GM12872 (cell line): ENCODE measurements at regions not wholly inside any gene's neighbourhood (a gene's known extent, or its start where the extent isn't known, plus 50 kb on each side); places are given as distances from the start of the nearest gene placed in this dataset.

Experiments
- TF ChIP-seq, protein P1 (sequence below): IDR thresholded peaks from 3 replicates; pipeline ENCODE4 v1.5.1; 2011; ENCODE audit warnings: low read depth, mild to moderate bottlenecking, low read length, moderate library complexity; ENCODE audit not compliant: insufficient read depth

DNA sequence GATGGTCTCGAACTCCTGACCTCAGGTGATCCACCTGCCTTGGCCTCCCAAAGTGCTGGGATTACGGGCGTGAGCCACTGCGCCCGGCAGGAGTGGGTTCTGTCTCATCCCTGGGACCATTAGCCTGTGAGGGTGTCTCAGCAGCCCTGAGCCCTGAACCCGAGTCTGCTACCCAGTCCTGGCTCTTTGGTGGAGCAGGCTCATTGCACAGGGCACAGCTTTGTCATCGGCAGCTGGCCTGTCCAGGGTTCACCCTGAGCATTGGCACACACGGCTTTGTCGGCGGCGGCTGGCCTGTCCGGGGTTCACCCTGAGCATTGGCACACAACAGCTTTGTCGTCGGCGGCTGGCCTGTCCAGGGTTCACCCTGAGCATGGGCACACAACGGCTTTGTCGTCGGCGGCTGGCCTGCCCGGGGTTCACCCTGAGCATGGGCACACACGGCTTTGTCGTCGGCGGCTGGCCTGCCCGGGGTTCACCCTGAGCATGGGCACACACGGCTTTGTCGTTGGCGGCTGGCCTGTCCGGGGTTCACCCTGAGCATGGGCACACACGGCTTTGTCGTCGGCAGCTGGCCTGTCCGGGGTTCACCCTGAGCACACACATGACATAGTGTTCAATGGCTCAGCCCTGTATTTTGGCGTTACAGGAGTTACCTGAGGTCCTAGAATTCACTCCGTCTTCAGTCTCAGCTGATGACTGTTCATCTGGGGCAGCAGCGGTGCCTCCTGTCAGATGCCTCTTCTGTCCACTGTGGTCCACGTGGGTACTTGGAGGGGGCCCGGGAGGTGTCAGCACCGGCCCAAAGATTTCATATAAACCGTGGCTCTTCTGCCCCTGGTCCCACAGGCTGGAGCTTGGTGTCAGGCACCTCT, 1082.5 kb downstream of the BRD1 start:
- TF ChIP-seq, protein P1, sequence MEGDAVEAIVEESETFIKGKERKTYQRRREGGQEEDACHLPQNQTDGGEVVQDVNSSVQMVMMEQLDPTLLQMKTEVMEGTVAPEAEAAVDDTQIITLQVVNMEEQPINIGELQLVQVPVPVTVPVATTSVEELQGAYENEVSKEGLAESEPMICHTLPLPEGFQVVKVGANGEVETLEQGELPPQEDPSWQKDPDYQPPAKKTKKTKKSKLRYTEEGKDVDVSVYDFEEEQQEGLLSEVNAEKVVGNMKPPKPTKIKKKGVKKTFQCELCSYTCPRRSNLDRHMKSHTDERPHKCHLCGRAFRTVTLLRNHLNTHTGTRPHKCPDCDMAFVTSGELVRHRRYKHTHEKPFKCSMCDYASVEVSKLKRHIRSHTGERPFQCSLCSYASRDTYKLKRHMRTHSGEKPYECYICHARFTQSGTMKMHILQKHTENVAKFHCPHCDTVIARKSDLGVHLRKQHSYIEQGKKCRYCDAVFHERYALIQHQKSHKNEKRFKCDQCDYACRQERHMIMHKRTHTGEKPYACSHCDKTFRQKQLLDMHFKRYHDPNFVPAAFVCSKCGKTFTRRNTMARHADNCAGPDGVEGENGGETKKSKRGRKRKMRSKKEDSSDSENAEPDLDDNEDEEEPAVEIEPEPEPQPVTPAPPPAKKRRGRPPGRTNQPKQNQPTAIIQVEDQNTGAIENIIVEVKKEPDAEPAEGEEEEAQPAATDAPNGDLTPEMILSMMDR, result no peak

DNA sequence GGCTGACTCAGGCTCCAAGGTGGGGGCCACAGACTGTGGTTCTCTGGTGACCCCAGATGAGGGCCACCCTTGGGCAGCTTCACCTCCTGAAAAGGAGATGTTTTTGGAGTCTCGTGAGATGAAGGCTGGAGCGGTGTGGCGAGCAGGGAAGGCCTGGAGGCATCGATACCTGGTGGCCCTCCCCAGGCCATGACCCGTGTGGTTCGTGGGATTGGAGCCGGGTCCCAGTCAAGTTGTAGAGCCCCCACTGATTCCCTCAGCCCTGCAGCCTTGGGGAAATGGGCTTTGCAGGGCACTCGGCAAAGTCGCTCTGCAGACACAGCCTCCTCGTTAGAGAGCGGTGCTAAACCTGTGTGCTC, 1083.4 kb downstream of the BRD1 start:
- TF ChIP-seq, protein P1, result no peak

- TF ChIP-seq, protein P1, result no peak
Observed at GRCh38 chr22:48743601-48744282, 1083.9 kb downstream of the BRD1 start.

DNA sequence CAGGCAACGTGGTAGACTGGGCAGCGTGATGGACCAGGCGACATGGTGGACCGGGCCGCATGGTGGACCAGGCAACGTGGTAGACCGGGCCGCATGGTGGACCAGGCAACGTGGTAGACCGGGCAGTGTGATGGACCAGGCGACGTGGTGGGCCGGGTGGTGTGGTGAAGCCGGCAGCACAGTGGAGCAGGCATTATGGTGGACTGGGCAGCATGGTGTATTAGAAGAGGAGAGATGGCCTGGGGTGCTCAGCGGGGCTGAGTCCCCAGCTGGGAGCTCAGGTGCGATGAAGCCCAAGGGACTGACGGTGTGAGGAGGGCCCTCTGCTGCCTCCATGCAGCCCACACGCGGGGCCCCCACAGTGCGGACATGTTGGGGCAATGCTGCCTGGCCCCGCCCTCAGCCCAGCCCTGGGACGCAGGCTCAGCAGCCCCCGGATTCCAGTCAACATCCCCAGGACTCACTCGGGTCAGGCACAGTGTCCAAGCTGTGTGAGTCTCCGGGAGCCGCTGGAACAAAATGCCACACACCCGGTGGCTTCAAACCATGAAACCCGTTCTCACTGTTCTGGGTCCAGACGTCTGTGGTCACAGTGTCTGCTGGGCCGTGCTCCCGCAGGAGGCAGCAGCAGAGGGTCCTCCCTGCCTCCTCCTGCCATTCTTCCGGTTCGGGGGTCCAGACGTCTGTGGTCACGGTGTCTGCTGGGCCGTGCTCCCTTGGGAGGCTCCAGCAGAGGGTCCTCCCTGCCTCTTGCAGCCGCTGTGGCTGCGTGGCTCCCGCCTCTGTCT, 1084.9 kb downstream of the BRD1 start:
- TF ChIP-seq, protein P1, result no peak

- TF ChIP-seq, protein P1, result no peak
Observed at GRCh38 chr22:48742191-48742555, 1085.5 kb downstream of the BRD1 start.

DNA sequence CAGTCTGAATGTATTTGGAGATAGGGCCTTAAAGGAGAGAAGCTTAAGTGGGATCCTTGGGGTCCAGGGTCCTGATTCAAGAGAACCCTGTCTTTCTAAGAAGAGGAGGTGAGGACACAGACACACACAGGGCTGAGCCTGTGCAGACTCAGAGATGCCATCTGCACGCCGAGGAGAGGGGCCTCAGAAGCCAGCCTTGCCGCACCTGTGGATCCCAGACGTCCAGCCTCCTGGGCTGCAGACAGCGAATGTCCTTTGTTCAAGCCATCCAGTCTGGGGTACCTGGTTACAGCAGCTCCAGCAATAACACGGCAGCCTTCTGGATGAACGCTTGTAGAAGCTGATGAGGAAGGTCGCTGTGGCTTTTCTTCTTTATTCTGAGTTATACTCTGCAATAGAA, 1086.1 kb downstream of the BRD1 start:
- TF ChIP-seq, protein P1, result no peak
